Epithelial cell of proximal tubule (primary cell): ENCODE measurements at regions not wholly inside any gene's neighbourhood (a gene's known extent, or its start where the extent isn't known, plus 50 kb on each side); places are given as distances from the start of the nearest gene placed in this dataset.

Experiments used
- DNase-seq: peaks from one replicate; pipeline ENCODE4 v3.0.0-alpha.2; 2011; ENCODE audit warnings: low read depth
- H3K4me3 ChIP-seq: 2 replicates; pipeline ENCODE4 v1.5.1; 2011; ENCODE audit warnings: low read depth, mild to moderate bottlenecking, low read length
- TF ChIP-seq, protein P1 (sequence below): conservative IDR thresholded peaks from 2 replicates; pipeline ENCODE4 v1.5.1; 2012; ENCODE audit warnings: low read depth, mild to moderate bottlenecking, low read length

DNA sequence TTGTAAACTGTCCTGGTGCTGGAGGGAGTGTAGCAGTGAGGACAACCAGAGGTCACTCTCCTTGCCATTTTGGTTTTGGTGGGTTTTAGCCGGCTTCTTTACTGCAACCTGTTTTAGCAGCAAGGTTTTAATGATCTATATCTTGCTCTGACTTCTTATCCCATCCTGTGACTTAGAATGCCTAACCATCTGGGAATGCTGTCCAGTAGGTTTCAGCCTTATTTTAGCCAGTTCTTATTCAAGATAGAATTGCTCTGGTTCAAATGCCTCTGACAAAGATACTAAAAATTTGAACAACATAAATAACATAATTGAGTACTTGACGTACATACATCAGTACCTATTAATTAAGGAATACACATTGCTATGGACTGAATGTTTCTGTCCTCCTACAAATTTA, 93.3 kb upstream of the TOM1L1 start:
- TF ChIP-seq, protein P1, sequence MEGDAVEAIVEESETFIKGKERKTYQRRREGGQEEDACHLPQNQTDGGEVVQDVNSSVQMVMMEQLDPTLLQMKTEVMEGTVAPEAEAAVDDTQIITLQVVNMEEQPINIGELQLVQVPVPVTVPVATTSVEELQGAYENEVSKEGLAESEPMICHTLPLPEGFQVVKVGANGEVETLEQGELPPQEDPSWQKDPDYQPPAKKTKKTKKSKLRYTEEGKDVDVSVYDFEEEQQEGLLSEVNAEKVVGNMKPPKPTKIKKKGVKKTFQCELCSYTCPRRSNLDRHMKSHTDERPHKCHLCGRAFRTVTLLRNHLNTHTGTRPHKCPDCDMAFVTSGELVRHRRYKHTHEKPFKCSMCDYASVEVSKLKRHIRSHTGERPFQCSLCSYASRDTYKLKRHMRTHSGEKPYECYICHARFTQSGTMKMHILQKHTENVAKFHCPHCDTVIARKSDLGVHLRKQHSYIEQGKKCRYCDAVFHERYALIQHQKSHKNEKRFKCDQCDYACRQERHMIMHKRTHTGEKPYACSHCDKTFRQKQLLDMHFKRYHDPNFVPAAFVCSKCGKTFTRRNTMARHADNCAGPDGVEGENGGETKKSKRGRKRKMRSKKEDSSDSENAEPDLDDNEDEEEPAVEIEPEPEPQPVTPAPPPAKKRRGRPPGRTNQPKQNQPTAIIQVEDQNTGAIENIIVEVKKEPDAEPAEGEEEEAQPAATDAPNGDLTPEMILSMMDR, result no peak
- no peak overlapping the region for H3K4me3 ChIP-seq
- no peak for DNase-seq

DNA sequence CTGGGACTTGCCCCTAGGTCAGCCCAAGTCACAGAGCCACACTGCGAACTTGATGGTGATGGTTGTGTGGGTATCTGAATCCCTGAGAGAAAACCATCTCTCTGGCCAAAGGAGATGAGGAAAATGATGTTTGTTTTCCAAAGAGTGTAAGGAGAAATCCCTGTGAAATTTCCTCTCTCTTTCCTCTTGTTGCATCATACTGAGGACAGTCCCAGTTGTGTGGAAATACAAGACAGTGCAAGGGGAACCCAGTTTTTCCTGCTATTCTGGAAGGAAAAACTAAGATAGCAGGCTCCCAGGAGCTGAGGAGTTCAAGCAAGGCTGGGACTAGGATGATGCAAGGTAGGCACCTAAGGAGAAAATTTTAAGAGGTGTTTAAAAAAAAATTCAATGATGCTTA, 86.8 kb upstream of the TOM1L1 start:
- TF ChIP-seq, protein P1, result no peak
- no peak overlapping the region for H3K4me3 ChIP-seq
- DNase-seq, result no peak

DNA sequence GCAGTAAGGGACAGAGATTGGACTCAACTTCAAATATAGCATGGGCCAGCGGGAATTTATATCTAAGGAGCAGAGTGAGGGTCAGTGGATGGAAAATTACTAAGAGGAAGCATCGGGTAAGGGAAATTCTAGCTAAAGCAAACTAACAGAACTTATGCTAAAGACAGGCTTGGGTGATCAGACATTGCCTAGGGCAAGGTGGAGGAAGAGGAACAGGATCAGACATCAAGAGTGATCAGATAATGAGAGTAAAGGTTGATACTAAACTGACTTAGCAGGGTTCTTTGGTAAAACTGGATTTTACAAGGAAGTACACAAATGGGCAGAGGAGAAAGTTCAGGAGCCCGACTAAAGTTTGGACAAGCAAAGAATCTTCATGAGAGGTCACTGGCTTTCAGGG, 86.3 kb upstream of the TOM1L1 start:
- no peak overlapping the region for H3K4me3 ChIP-seq
- TF ChIP-seq, protein P1, result no peak
- no peak for DNase-seq

DNA sequence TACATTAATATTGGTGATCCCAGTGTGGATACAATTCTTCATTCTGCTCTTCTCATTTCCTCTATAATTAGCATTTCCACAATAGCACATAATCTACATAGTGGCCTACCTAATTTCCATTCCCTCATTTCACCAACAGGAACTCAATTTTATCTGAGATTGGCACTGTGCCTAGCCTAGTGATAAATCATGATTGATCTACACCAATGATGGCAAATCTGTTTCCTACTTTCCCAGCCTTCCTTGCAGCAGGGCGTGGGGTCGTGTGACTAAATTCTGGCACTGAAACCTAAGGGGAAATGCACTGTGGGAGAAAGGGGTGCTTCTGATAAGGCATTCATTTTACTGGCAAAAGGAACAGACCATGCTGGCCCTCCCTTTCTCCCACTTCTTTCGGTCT, 66.6 kb upstream of the TOM1L1 start:
- no peak overlapping the region for H3K4me3 ChIP-seq
- TF ChIP-seq, protein P1, result no peak
- DNase-seq, result no peak

DNA sequence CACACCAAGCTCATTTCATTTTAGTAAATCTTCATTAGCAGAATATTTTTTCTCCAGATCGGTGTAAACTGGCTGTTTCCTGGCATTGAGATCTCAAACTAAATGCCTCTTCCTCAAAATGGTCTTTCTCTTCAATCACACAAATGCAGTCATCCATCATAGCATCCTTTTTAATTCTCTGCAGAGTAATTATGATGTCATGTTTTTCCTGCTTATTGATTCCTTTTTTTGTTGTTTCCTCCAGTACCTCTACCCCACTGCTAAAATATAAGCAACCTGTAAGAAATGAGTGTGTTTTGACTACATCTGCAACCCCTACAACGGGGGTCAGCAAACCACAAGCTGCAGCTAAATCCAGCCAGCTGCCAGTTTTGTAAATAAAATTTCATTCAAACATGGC, 65.6 kb upstream of the TOM1L1 start:
- no peak overlapping the region for H3K4me3 ChIP-seq
- TF ChIP-seq, protein P1, result no peak
- DNase-seq, result no peak

DNA sequence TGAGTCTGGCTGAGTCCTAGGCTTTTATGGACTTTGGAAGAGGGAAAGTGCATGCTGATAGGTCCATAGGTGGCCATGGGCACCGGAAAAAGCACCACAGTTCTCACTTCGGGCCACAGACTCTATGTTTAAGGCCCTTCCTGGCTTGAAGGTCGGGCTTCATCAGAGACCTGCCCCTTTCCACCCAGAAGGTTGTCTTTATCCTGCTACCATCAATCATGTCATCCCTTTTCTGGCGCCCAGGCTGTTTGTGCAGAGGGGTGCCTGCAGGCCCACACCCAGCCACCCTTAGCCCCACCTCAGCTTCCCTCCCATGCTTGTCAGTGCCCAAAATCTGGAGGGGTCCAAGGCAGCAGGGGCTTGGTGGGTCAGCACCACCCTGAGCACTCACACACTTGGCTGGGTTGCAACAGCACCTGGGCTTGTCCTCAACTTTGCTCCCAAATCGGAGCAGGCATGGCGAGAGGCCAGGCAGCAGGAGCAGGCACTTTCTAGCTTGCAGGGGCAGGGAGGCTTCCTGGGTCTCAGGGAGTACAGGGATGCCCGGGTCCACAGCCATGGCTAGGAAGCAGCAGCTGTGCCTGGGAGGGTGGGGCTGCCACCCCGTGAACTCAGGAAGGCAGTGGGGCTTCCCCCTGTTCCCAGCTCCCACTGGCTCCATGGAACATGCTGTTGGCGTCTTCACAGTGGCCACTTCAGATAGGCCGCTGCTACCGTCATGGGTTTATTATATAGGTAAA, 63.8 kb upstream of the TOM1L1 start:
- no peak overlapping the region for H3K4me3 ChIP-seq
- no peak for DNase-seq
- TF ChIP-seq, protein P1, result no peak
